ENCODE measurements at regions not wholly inside any gene's neighbourhood (a gene's known extent, or its start where the extent isn't known, plus 50 kb on each side); places are given as distances from the start of the nearest gene placed in this dataset.

DNA sequence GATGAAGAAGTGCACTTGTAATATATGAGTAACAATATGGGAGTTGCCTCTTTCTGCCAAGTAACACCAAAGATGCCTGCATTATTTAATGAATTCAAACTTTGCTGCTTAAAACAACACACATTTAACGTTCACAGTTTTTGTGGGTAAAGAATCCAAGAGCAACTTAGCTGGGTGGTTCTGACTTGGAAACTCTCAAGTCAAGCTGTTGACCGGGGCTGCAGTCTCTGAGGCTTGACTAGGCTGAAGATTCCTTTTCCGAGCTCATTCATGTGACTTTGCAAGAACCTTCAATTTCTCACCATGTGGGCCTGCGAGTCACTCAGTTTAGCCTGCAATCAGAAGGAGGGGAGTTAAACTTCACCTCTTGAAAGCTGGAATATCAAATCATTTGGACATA is 53.0 kb upstream of the TRPC7 start:
- TF ChIP-seq, protein P1, sequence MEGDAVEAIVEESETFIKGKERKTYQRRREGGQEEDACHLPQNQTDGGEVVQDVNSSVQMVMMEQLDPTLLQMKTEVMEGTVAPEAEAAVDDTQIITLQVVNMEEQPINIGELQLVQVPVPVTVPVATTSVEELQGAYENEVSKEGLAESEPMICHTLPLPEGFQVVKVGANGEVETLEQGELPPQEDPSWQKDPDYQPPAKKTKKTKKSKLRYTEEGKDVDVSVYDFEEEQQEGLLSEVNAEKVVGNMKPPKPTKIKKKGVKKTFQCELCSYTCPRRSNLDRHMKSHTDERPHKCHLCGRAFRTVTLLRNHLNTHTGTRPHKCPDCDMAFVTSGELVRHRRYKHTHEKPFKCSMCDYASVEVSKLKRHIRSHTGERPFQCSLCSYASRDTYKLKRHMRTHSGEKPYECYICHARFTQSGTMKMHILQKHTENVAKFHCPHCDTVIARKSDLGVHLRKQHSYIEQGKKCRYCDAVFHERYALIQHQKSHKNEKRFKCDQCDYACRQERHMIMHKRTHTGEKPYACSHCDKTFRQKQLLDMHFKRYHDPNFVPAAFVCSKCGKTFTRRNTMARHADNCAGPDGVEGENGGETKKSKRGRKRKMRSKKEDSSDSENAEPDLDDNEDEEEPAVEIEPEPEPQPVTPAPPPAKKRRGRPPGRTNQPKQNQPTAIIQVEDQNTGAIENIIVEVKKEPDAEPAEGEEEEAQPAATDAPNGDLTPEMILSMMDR (IDR thresholded peaks at IDR 0.05): no peak
- TF ChIP-seq POLR2A (IDR thresholded peaks at IDR 0.05): no peak

All from lower leg skin (tissue), 3 donors.